Neural progenitor cell (in vitro differentiated cells): ENCODE measurements at regions not wholly inside any gene's neighbourhood (a gene's known extent, or its start where the extent isn't known, plus 50 kb on each side); places are given as distances from the start of the nearest gene placed in this dataset.

Source experiments
- CTCF ChIP-seq: fragments of 200-600 bp; sonication (generic); IDR thresholded peaks from 2 replicates; pipeline ENCODE4 v1.5.1; 2017; ENCODE audit warnings: antibody characterized with exemption, mild to moderate bottlenecking
- EZH2phosphoT487 ChIP-seq: fragments of 200-600 bp; sonication (generic); IDR thresholded peaks from 2 replicates; pipeline ENCODE4 v1.6.1; 2017; ENCODE audit warnings: antibody characterized with exemption

- TF ChIP-seq CTCF (no peak), EZH2phosphoT487 (no peak)
These were observed 222.8 kb upstream of the TBL1XR1 start for GRCh38 chr3:177419904-177420601.
